ENCODE measurements at regions not wholly inside any gene's neighbourhood (a gene's known extent, or its start where the extent isn't known, plus 50 kb on each side); places are given as distances from the start of the nearest gene placed in this dataset.

GRCh38 chr1:172898866-172899265 is 151.9 kb downstream of the TNFSF18 start:
- no peak for TF ChIP-seq POLR2AphosphoS5 (IDR thresholded peaks at IDR 0.05; ENCODE audit: borderline replicate concordance, low read depth, low read length)
- TF ChIP-seq EZH2 (IDR thresholded peaks at IDR 0.05), result no peak
- no peak for TF ChIP-seq FOXP2 (optimal IDR thresholded peaks at IDR 0.05; ENCODE audit: control extremely low read depth, extremely low read length, insufficient read depth)

Measured in SK-N-MC (cell line).